Spinal cord (tissue), 9 donors: ENCODE measurements at regions not wholly inside any gene's neighbourhood (a gene's known extent, or its start where the extent isn't known, plus 50 kb on each side); places are given as distances from the start of the nearest gene placed in this dataset.
"Not testable (repeated sequence)": the region's sequence is repeated elsewhere in the genome, so short reads cannot be mapped to it uniquely, and the experiment has no call there.

Experiments used
- DNase-seq, 6 donors: peaks; one replicate each; pipeline versions ENCODE4 v3.0.0 to v3.0.0-alpha.2; 2013 to 2015; ENCODE audit warnings: low spot score in 6 of 6, low read depth in 4 of 6
- H3K27ac ChIP-seq: one replicate; pipeline ENCODE4 v1.5.1; 2013; ENCODE audit warnings: low read depth, low read length, control low read depth
- H3K27me3 ChIP-seq: one replicate; pipeline ENCODE4 v1.6.1; 2013; ENCODE audit warnings: low read length; ENCODE audit not compliant: control insufficient read depth, insufficient read depth
- H3K36me3 ChIP-seq: one replicate; pipeline ENCODE4 v1.6.1; 2013; ENCODE audit warnings: low read length; ENCODE audit not compliant: control insufficient read depth, insufficient read depth
- H3K4me1 ChIP-seq: one replicate; pipeline ENCODE4 v1.6.1; 2013; ENCODE audit warnings: low read length; ENCODE audit not compliant: control insufficient read depth, insufficient read depth
- H3K4me3 ChIP-seq: one replicate; pipeline ENCODE4 v1.5.1; 2013; ENCODE audit warnings: low read depth, low read length, control low read depth
- H3K9me3 ChIP-seq: one replicate; pipeline ENCODE4 v1.6.1; 2013; ENCODE audit warnings: low read length; ENCODE audit not compliant: control insufficient read depth, insufficient read depth
- WGBS: methylation state at CpG from one replicate; pipeline ENCODE4 v1.1.5; 2013; ENCODE audit warnings: missing lambda C conversion rate; ENCODE audit not compliant: insufficient coverage; 5-methylcytosine and 5-hydroxymethylcytosine counted together
- donor health status: healthy.

DNA sequence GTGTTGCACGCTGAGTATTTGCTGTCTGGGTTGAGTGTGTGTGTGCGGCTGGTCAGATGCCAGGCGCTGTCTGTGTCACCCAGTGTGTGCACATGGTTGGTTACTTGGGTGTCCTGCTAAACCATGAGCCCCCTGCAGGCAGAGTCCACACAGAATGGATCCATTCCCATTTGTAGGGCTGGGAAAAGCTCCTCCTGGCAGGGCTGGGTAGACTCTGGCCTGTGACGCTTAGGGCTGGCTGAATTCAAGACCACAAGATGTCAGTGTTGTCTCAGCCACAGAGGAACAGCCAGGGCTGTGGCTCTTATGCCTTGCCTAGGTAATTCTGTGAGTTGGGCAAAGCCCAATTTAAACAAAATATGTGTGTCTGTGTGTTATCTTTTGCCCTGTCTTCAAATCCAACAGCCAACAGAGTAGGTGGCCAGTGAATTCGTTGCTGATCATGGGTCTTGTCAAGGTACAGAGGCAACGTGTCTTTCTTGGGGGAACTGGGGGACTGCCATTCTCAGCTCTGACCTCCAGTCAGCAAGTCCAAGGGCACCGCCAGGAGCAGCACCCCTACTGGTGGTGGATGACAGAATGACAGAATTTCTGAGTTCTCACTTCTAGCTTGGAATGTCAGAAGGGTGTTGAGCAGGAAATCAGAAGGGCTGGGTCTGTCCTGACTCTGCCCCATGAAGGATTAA, 285.1 kb downstream of the CCSER2 start:
- Histone ChIP-seq H3K4me1 (peaks cover 4% of the 10 kb centered on the region), H3K9me3 (no peaks in the 10 kb centered on the region), H3K36me3 (no peaks in the 10 kb centered on the region), H3K27me3 (no peaks in the 10 kb centered on the region), H3K4me3 (no peak overlapping the region), H3K27ac (no peak overlapping the region)
- 38% methylated on average over 7 of the region's 7 CpGs for WGBS
- DNase-seq, result peak; percentile 62 to 95 (median 70)

DNA sequence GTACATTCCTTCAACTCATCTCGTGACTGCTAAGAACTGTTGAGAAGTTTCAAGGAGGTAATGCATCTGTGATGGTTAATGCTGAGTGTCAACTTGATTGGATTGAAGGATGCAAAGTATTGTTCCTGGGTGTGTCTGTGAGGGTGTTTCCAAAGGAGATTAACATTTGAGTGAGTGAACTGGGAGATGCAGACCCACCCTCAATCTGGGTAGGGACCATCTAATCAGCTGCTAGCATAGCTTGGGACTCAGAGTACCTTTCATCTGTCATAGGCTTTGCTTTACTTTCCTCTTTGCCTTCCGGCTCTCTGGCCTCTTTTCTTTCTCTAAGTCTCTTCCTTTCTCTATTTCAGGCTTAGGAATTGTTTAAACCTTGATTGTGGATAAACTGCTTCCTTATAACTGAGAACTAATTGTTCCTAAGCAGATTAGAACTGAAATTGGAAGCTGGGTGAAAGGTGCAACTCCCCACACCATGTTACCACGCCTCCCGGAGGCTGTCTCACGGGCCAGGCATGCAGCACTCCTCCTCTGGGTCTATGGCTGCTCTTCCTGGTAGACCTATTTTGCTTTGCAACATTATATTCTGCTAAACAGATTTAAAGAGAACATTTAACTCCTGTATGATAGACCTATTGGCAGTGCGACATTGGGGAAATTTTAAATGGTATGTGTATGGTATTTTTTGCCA, 298.2 kb downstream of the CCSER2 start:
- no peaks in the 10 kb centered on the region for H3K36me3 ChIP-seq
- no peak overlapping the region for H3K4me3 ChIP-seq
- no peaks in the 10 kb centered on the region for H3K4me1 ChIP-seq
- DNase-seq, result no peak
- no peak overlapping the region for H3K27ac ChIP-seq
- no peaks in the 10 kb centered on the region for H3K27me3 ChIP-seq
- H3K9me3 ChIP-seq, result no peaks in the 10 kb centered on the region
- WGBS, result 86% methylated on average over 1 of the region's 6 CpGs

DNA sequence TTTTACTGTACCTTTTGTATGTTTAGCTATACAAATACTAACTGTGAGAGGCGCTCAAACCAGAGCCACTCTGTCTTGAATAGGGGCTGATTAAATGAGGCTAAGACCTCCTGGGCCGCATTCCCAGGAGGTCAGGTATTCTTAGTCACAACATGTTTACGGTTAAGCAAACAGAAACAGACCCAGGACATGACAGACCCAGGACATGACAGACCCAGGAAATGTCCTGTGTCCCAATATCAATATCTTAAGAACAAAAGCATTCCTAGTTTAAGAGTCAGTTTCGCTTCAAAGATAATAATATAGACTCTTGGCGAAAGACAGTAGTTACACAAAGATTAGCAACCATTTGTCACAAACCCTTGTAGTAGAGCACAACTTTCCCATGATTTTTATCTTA, 304.5 kb downstream of the CCSER2 start:
- 91% methylated on average over 4 of the region's 5 CpGs for WGBS

GRCh38 chr10:84634636-84635035, 306.2 kb downstream of the CCSER2 start:
- no peak overlapping the region for H3K27ac ChIP-seq
- WGBS, result 99% methylated on average over 5 of the region's 5 CpGs
- H3K4me3 ChIP-seq, result no peak overlapping the region
- H3K9me3 ChIP-seq, result peaks cover 2% of the 10 kb centered on the region
- no peak for DNase-seq
- H3K4me1 ChIP-seq, result no peaks in the 10 kb centered on the region
- H3K27me3 ChIP-seq, result no peaks in the 10 kb centered on the region
- H3K36me3 ChIP-seq, result no peaks in the 10 kb centered on the region

More for the DNA sequence above, 304.5 kb downstream of the CCSER2 start:
- Histone ChIP-seq H3K27me3 (no peaks in the 10 kb centered on the region), H3K9me3 (peaks cover 2% of the 10 kb centered on the region), H3K4me1 (no peaks in the 10 kb centered on the region), H3K4me3 (no peak overlapping the region), H3K36me3 (no peaks in the 10 kb centered on the region), H3K27ac (no peak overlapping the region)
- DNase-seq, result no peak

GRCh38 chr10:84650628-84651027, 322.2 kb downstream of the CCSER2 start:
- H3K27ac ChIP-seq, H3K4me3 ChIP-seq, H3K36me3 ChIP-seq, H3K9me3 ChIP-seq, H3K27me3 ChIP-seq, DNase-seq, H3K4me1 ChIP-seq: not testable (repeated sequence)
- no CpG with 5 or more reads among the region's 1 CpG for WGBS

GRCh38 chr10:84654671-84655070, 326.3 kb downstream of the CCSER2 start:
- no CpG with 5 or more reads among the region's 2 CpGs for WGBS
- Histone ChIP-seq H3K36me3 (no peaks in the 10 kb centered on the region), H3K4me3 (no peak overlapping the region), H3K27me3 (no peaks in the 10 kb centered on the region), H3K4me1 (no peaks in the 10 kb centered on the region), H3K9me3 (no peaks in the 10 kb centered on the region), H3K27ac (no peak overlapping the region)
- no peak for DNase-seq

DNA sequence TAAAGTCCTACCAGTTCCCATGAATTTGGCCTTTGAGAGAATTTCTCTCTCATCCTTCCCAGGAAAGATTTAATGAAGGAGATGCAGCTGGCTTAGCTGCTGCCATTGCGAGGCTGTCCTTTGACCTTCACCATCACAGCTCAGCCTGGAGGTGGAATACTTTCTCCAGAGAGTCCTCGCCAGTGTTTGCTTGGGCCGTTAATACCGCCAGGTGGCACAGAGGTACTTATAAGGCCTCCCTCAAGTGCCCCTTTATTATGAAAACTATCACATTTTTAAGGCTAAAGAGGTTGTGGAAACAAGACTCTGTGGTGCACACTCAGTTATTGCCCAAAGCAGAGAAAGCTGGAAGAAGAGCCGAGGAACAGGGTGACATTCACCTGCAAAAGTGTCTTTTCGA, 330.6 kb downstream of the CCSER2 start:
- Histone ChIP-seq H3K36me3 (no peaks in the 10 kb centered on the region), H3K4me3 (no peak overlapping the region), H3K27ac (no peak overlapping the region), H3K4me1 (no peaks in the 10 kb centered on the region), H3K27me3 (no peaks in the 10 kb centered on the region), H3K9me3 (no peaks in the 10 kb centered on the region)
- DNase-seq, result no peak
- 96% methylated on average over 2 of the region's 6 CpGs for WGBS

GRCh38 chr10:84659497-84660439, 331.4 kb downstream of the CCSER2 start:
- Histone ChIP-seq H3K4me1 (no peaks in the 10 kb centered on the region), H3K27ac (no peak overlapping the region), H3K36me3 (no peaks in the 10 kb centered on the region), H3K4me3 (no peak overlapping the region), H3K9me3 (no peaks in the 10 kb centered on the region), H3K27me3 (no peaks in the 10 kb centered on the region)
- no peak for DNase-seq
- whole genome bisulfite sequencing, result 70% methylated on average over 11 of the region's 12 CpGs

GRCh38 chr10:84660450-84661159, 332.2 kb downstream of the CCSER2 start:
- WGBS, result 63% methylated on average over 8 of the region's 9 CpGs
- H3K36me3 ChIP-seq, result no peaks in the 10 kb centered on the region
- H3K4me1 ChIP-seq, result no peaks in the 10 kb centered on the region
- no peak overlapping the region for H3K4me3 ChIP-seq
- H3K27me3 ChIP-seq, result no peaks in the 10 kb centered on the region
- no peak overlapping the region for H3K27ac ChIP-seq
- no peaks in the 10 kb centered on the region for H3K9me3 ChIP-seq
- DNase-seq, result peak in 1 of 6 donors; percentile 60
